K562 (cell line): ENCODE measurements at regions not wholly inside any gene's neighbourhood (a gene's known extent, or its start where the extent isn't known, plus 50 kb on each side); places are given as distances from the start of the nearest gene placed in this dataset.

Experiments used
- ARID3A ChIP-seq: IDR thresholded peaks from 2 replicates; pipeline ENCODE4 v1.6.1; 2012; ENCODE audit warnings: low read depth, low read length, improper control_type of control experiment, borderline replicate concordance
- ATF4 ChIP-seq: fragments of 450-650 bp; formaldehyde crosslinking; IDR thresholded peaks from 2 replicates; pipeline ENCODE4 v1.4.0; 2022; ENCODE audit warnings: mild to moderate bottlenecking, moderate library complexity
- ELF4 ChIP-seq: fragments of 450-650 bp; formaldehyde crosslinking; IDR thresholded peaks from 2 replicates; pipeline ENCODE4 v1.4.0; 2022; ENCODE audit warnings: missing genetic modification characterization
- RNF2 ChIP-seq: sonication (generic); IDR thresholded peaks from 2 replicates; pipeline ENCODE4 v1.6.1; 2016
- SIN3A ChIP-seq, 2 experiments: fragments of 150-350 bp in 1 of 2; IDR thresholded peaks; 2 replicates each; pipeline ENCODE4 v1.6.1; 2011 to 2016; ENCODE audit warnings: borderline replicate concordance in 2 of 2, low read depth in 2 of 2, low read length in 2 of 2, mild to moderate bottlenecking in 2 of 2, moderate library complexity in 2 of 2; ENCODE audit not compliant: control insufficient read depth in 1 of 2
- SIX5 ChIP-seq, 2 experiments: IDR thresholded peaks; 2 replicates each; pipeline ENCODE4 v1.6.1; 2011; ENCODE audit warnings: low read length in 2 of 2, borderline replicate concordance in 1 of 2, low read depth in 1 of 2, mild to moderate bottlenecking in 1 of 2, moderate library complexity in 1 of 2; ENCODE audit not compliant: insufficient read depth in 1 of 2

DNA sequence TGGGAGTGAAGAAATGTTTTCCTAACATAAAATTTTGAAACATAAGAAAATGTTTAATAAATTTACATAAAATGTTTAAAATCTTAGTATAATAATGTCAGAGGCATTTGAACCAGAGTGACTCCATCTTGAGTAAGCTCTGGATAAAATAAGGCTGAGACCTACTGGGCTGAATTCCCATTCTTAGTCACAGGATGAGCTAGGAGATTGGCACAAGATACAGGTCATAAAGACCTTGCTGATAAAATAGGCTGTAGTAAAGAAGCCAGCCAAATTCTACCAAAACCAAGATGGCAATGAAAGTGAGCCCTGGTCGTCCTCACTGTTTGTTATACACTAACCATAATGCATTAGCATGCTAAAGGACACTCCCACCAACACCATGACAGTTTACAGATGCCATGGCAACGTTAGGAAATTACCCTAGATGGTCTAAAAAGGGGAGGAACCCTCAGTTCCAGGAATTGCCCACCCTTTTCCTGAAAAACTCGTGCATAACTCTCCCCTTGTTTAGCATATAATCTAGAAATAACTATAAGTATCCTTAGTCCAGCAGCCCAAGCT, 1184.0 kb downstream of the UQCRFS1 start:
- no peak for TF ChIP-seq RNF2
- no peak for TF ChIP-seq ARID3A
- TF ChIP-seq SIN3A (IDR thresholded peaks at IDR 0.05; ENCODE audit: borderline replicate concordance in 2 of 2, control insufficient read depth in 1 of 2, low read depth in 2 of 2, low read length in 2 of 2) = no peak
- TF ChIP-seq ELF4 = no peak
- no peak for TF ChIP-seq ATF4 (CRISPR knock-in tag)
- TF ChIP-seq SIX5 (IDR thresholded peaks at IDR 0.05; ENCODE audit: borderline replicate concordance in 1 of 2, insufficient read depth in 1 of 2, low read depth in 1 of 2, low read length in 2 of 2) = no peak
